Calu3 (cell line): ENCODE measurements at regions not wholly inside any gene's neighbourhood (a gene's known extent, or its start where the extent isn't known, plus 50 kb on each side); places are given as distances from the start of the nearest gene placed in this dataset.

Experiments used
- BruUV-seq: library from RNA; stranded (reverse); fragments of 400-500 nt; replicated peaks from 2 replicates; lab custom pipeline; 2021; lab: Mats Ljungman, UMichigan
- CTCF ChIA-PET: fragments of 300-600 bp; sonication (Branson Sonifier 250); formaldehyde crosslinking; loops from one replicate; lab custom pipeline; 2022; ENCODE audit warnings: antibody characterized with exemption; lab: Charles Lee
- DNase-seq: peaks from one replicate; pipeline ENCODE4 v3.0.0; 2022
- H3K27ac Mint-ChIP-seq: one replicate; pipeline ENCODE4 v1.8.0; 2022; ENCODE audit warnings: mixed read lengths; ENCODE audit not compliant: unreplicated experiment
- H3K27me3 Mint-ChIP-seq: one replicate; pipeline ENCODE4 v1.8.0; 2022; ENCODE audit warnings: mixed read lengths; ENCODE audit not compliant: unreplicated experiment
- H3K36me3 Mint-ChIP-seq: one replicate; pipeline ENCODE4 v1.8.0; 2022; ENCODE audit warnings: mild to moderate bottlenecking, moderate library complexity, mixed read lengths; ENCODE audit not compliant: insufficient read depth, unreplicated experiment
- H3K4me1 Mint-ChIP-seq: one replicate; pipeline ENCODE4 v1.8.0; 2022; ENCODE audit warnings: mild to moderate bottlenecking, low read depth, mixed read lengths; ENCODE audit not compliant: unreplicated experiment
- H3K4me3 Mint-ChIP-seq: one replicate; pipeline ENCODE4 v1.8.0; 2022; ENCODE audit warnings: mild to moderate bottlenecking, low read depth, moderate library complexity, mixed read lengths; ENCODE audit not compliant: unreplicated experiment
- H3K9me3 Mint-ChIP-seq: one replicate; pipeline ENCODE4 v1.8.0; 2022; ENCODE audit warnings: low read depth, mixed read lengths; ENCODE audit not compliant: unreplicated experiment
- intact Hi-C: fragments of 100-400 bp; cut with micrococcal nuclease; formaldehyde crosslinking; loops from one replicate; pipeline ENCODE4 v1.10.0; 2022; ENCODE audit not compliant: unreplicated experiment
- TF ChIP-seq, protein P1 (sequence below): fragments of 200-600 bp; IDR thresholded peaks from one replicate; pipeline ENCODE4 v1.8.0; 2022; ENCODE audit warnings: antibody characterized with exemption; ENCODE audit not compliant: unreplicated experiment

DNA sequence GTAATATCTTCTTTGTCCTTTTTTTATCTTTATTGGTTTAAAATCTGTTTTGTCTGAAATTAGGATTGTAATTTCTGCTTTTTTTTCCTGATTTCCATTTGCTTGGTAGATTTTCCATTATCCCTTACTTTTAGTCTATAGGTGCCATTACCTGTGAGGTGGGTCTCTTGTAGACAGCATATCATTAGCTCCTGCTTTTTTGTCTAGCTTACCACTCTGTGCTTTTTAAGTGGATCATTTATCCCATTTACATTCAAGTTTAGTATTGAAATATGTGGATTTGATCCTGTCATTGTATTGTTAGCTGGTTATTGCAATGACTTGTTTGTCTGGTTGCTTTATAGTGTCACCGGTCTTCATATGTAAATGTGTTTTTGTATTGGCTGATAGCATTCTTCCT, 958.6 kb upstream of the SLIT2 start:
- CTCF ChIA-PET: no interaction called here
- H3K36me3 Mint-ChIP-seq: no peaks in the 10 kb centered on the region
- BruUV-seq: no TSS peak

DNA sequence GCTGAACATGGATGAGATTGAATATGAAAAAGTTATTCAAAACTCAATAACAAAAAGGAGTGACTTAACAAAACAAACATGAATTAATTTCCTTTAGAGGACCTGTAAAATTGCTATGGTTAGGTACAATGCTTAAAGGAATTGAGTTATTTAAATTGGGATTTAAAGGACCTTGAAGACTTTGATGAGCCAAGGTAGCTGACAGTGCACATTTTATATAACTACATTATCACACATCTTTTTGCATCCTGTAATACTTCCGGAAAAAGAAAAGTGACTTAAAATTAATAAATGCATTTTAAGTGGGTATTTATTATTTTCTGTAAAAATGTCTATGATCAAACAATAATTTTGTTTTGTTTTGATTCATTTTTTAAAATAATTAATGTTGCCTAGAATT, 964.8 kb upstream of the SLIT2 start:
- BruUV-seq: no TSS peak

More for the DNA sequence above, 958.6 kb upstream of the SLIT2 start:
- no peak for DNase-seq
- Mint-ChIP-seq H3K27me3 (no peaks in the 10 kb centered on the region), H3K9me3 (peaks cover 6% of the 10 kb centered on the region), H3K27ac (no peak overlapping the region), H3K4me1 (no peaks in the 10 kb centered on the region), H3K4me3 (no peak overlapping the region)
- intact Hi-C loops: no loop called here
- TF ChIP-seq, protein P1, sequence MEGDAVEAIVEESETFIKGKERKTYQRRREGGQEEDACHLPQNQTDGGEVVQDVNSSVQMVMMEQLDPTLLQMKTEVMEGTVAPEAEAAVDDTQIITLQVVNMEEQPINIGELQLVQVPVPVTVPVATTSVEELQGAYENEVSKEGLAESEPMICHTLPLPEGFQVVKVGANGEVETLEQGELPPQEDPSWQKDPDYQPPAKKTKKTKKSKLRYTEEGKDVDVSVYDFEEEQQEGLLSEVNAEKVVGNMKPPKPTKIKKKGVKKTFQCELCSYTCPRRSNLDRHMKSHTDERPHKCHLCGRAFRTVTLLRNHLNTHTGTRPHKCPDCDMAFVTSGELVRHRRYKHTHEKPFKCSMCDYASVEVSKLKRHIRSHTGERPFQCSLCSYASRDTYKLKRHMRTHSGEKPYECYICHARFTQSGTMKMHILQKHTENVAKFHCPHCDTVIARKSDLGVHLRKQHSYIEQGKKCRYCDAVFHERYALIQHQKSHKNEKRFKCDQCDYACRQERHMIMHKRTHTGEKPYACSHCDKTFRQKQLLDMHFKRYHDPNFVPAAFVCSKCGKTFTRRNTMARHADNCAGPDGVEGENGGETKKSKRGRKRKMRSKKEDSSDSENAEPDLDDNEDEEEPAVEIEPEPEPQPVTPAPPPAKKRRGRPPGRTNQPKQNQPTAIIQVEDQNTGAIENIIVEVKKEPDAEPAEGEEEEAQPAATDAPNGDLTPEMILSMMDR: no peak

DNA sequence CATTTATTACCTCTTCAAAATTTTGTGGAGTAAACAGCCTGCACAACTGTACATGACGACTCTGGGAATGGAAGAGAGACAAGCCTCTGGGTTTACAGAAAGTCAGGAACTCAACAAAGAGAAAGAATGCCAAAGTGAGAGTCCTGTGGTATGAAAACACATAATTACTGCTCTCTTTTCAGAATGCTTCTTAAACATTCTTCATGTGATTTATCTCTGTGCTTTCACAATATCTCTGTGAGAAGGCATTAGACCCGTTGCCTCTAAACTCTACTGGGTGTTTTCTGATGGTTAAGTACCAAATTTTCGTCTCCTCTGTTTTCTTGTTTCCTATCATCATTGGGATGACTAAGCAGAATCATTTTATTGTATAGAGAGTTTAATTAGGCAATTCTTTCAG, 966.6 kb upstream of the SLIT2 start:
- Mint-ChIP-seq H3K27me3 (no peaks in the 10 kb centered on the region), H3K4me1 (no peaks in the 10 kb centered on the region), H3K9me3 (peaks cover 2% of the 10 kb centered on the region), H3K27ac (no peak overlapping the region), H3K4me3 (no peak overlapping the region), H3K36me3 (no peaks in the 10 kb centered on the region)
- TF ChIP-seq, protein P1: no peak
- CTCF ChIA-PET: no interaction called here
- DNase-seq: no peak
- no TSS peak for BruUV-seq
- intact Hi-C loops: no loop called here

More for the DNA sequence above, 964.8 kb upstream of the SLIT2 start:
- no peak overlapping the region for H3K27ac Mint-ChIP-seq
- no peak for DNase-seq
- no peak overlapping the region for H3K4me3 Mint-ChIP-seq
- H3K4me1 Mint-ChIP-seq: no peaks in the 10 kb centered on the region
- CTCF ChIA-PET: no interaction called here
- H3K27me3 Mint-ChIP-seq: no peaks in the 10 kb centered on the region
- intact Hi-C loops: no loop called here
- TF ChIP-seq, protein P1: no peak
- no peaks in the 10 kb centered on the region for H3K9me3 Mint-ChIP-seq
- no peaks in the 10 kb centered on the region for H3K36me3 Mint-ChIP-seq

DNA sequence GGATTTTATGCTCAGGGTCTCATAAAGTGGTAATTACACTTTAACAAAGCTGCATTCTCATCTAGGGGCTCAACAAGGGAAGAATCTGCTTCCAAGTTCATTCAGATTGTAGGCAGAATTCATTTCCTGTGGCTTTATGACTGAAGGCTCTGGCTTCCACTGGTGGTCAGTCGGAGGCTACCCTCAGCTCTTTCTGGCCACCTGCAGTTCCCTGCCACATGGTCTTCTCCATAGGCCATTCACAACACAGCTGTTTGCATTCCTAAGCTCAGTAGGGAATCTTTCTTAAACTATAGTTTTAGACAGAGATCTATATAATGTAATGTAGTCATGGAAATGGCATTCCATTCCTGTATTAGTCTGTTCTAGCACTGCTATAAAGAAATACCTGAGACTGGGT, 973.0 kb upstream of the SLIT2 start:
- Mint-ChIP-seq H3K27me3 (no peaks in the 10 kb centered on the region), H3K4me3 (no peak overlapping the region), H3K9me3 (peaks cover 5% of the 10 kb centered on the region), H3K4me1 (no peaks in the 10 kb centered on the region), H3K36me3 (no peaks in the 10 kb centered on the region), H3K27ac (no peak overlapping the region)
- DNase-seq: no peak
- CTCF ChIA-PET: no interaction called here
- no TSS peak for BruUV-seq
- TF ChIP-seq, protein P1: no peak
- intact Hi-C loops: no loop called here

DNA sequence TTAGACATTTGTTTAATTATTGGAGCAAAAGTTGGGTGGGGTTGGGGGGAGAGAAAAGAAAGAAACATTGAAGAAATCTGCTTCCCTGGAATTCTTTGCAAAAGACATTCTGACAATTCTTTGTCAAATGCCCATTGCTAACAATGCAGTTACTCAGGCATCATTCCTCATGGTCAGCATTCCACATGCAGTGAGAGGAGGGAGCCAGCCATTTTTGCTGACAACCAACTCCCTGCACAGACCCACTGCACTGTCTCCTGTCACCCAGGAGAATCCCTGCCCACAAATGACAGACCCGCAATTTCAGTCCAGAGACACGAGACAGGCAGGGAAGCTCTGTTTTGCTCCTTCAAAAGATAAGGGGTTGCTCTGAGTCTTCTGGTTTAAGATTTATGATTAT, 985.1 kb upstream of the SLIT2 start:
- Mint-ChIP-seq H3K36me3 (no peaks in the 10 kb centered on the region), H3K27me3 (no peaks in the 10 kb centered on the region), H3K9me3 (peaks cover 2% of the 10 kb centered on the region), H3K4me3 (no peak overlapping the region), H3K4me1 (no peaks in the 10 kb centered on the region), H3K27ac (no peak overlapping the region)
- DNase-seq: no peak
- CTCF ChIA-PET: no interaction called here
- BruUV-seq: no TSS peak
- intact Hi-C loops: no loop called here
- TF ChIP-seq, protein P1: no peak
